ENCODE measurements at regions not wholly inside any gene's neighbourhood (a gene's known extent, or its start where the extent isn't known, plus 50 kb on each side); places are given as distances from the start of the nearest gene placed in this dataset.

DNA sequence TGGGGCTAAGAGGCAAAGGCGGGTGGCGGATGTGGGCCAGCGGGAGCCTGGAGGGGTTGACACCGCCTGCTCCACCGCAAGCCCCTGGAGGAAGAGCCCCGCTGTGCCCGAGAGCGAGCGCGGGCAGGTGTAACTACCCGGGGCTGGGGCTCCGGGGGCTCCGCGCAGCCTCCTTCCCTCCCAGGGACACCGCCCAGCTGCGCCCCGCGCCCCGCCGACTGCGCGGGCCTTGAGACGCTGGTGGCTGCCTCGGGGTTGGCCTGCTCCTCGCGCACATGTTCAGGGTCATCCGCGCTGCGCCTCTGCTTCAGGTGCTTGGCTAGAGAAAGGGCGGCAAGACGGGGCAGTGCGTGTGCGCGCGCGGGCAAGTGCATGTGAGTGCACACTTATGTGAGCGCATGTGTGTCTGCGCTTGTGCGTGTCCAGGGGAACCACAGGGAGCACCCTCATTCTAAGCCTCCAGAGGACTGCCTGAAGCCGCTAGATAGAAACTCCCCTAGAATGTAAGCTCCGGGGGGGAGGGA lies 197.5 kb upstream of the TMEM45B start:
- H3K36me3 ChIP-seq: no peaks in the 10 kb centered on the region
- no peak overlapping the region for H3K27ac ChIP-seq
- no peaks in the 10 kb centered on the region for H3K4me1 ChIP-seq
- DNase-seq: no peak
- no peaks in the 10 kb centered on the region for H3K9me3 ChIP-seq
- no peak overlapping the region for H3K4me3 ChIP-seq
- H3K27me3 ChIP-seq (replicated peaks in 1 of 7): peaks cover 0 to 28% (median 0%) of the 10 kb centered on the region in 7 donors
- WGBS, 5 donors: 31 to 50% (median 38%) methylated on average over 13 to 41 of the region's 41 CpGs
- intact Hi-C loops (cut with DNase I; ENCODE audit: low total_unique reads): no loop called here
- TF ChIP-seq POLR2A (IDR thresholded peaks at IDR 0.05) (no peak), POLR2AphosphoS5 (IDR thresholded peaks at IDR 0.05) (no peak)
- TF ChIP-seq, protein P1, sequence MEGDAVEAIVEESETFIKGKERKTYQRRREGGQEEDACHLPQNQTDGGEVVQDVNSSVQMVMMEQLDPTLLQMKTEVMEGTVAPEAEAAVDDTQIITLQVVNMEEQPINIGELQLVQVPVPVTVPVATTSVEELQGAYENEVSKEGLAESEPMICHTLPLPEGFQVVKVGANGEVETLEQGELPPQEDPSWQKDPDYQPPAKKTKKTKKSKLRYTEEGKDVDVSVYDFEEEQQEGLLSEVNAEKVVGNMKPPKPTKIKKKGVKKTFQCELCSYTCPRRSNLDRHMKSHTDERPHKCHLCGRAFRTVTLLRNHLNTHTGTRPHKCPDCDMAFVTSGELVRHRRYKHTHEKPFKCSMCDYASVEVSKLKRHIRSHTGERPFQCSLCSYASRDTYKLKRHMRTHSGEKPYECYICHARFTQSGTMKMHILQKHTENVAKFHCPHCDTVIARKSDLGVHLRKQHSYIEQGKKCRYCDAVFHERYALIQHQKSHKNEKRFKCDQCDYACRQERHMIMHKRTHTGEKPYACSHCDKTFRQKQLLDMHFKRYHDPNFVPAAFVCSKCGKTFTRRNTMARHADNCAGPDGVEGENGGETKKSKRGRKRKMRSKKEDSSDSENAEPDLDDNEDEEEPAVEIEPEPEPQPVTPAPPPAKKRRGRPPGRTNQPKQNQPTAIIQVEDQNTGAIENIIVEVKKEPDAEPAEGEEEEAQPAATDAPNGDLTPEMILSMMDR (IDR thresholded peaks at IDR 0.05 in 8 of 11, conservative IDR thresholded peaks at IDR 0.05 in 3 of 11): no peak

DNA sequence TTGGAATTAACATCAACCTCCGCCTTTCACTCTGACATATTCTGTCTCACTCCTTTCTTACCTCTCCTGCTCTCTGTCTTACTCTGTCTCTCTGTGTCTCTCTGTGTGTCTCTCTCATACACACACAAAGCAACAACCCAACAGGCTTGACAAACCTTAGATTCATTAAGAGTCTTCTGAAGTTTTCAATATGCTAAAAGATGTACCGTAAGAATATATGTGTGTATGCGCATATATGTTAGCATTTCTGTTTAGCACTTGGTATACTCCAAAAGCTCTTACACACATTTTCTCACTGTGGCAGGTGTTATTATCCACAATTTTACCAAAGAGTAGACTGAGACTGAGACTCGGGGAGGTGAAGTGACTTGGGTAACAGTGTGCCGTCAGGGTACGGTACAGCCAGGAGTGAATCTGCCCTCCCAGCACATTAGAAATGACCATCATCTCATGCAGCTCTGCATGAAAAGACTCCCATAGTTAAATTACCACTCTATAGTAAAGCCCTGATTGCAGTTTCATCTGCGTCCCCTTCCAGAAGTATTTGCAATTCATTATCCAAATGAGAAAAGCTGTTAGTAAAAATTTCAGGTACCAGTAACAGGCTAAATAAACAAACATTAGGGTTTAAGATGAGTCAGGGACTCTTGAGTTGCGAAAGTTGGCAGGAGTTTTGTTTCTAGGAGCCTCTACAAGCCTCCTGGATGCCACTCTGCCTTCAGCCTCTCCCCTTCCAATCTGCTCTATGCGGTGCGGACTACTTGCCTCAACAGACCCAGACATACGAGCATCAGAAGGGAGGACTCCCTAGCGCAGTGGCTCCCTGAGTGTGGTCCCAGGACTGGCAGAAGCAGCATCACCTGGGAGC lies 195.2 kb upstream of the TMEM45B start:
- H3K9me3 ChIP-seq: no peaks in the 10 kb centered on the region
- TF ChIP-seq POLR2A (IDR thresholded peaks at IDR 0.05): no peak
- TF ChIP-seq POLR2AphosphoS5 (IDR thresholded peaks at IDR 0.05): no peak
- TF ChIP-seq, protein P1 (IDR thresholded peaks at IDR 0.05 in 8 of 11, conservative IDR thresholded peaks at IDR 0.05 in 3 of 11): no peak
- H3K4me3 ChIP-seq: no peak overlapping the region
- H3K27me3 ChIP-seq (replicated peaks in 1 of 7): peaks cover 0 to 28% (median 0%) of the 10 kb centered on the region in 7 donors
- no peaks in the 10 kb centered on the region for H3K4me1 ChIP-seq
- DNase-seq: no peak
- intact Hi-C loops (cut with DNase I; ENCODE audit: low total_unique reads): no loop called here
- 83 to 93% (median 87%) methylated on average over 12 of the region's 12 CpGs for WGBS, 5 donors
- H3K36me3 ChIP-seq: no peaks in the 10 kb centered on the region
- no peak overlapping the region for H3K27ac ChIP-seq

GRCh38 chr11:129625930-129626329 lies 189.7 kb upstream of the TMEM45B start:
- Histone ChIP-seq H3K4me3 (no peak overlapping the region), H3K27ac (no peak overlapping the region), H3K27me3 (replicated peaks in 1 of 7) (no peaks in the 10 kb centered on the region), H3K36me3 (no peaks in the 10 kb centered on the region), H3K9me3 (peaks cover 0 to 8% (median 0%) of the 10 kb centered on the region in 8 donors), H3K4me1 (no peaks in the 10 kb centered on the region)
- no peak for DNase-seq
- intact Hi-C loops (cut with DNase I; ENCODE audit: low total_unique reads): no loop called here
- TF ChIP-seq, protein P1 (IDR thresholded peaks at IDR 0.05 in 8 of 11, conservative IDR thresholded peaks at IDR 0.05 in 3 of 11): no peak
- WGBS, 5 donors: 75 to 88% (median 79%) methylated on average over 6 of the region's 6 CpGs

DNA sequence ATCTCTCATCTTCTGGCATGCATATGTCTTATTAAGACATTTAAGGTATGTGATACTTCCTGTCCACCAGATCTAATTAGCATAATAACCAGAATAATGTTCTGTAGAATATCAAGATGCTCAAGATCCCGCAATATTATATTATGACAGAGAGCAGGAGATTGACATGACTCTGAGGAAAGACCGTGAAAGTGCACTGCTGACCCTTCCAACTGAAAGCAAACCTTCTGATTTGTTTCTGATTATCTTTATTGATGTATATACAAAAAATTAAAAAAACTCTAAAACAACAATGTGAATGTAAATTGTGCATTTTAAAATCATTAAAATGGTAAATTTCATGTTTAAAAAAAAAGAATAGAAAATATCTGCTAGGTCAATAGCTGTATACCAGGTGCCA lies 184.4 kb upstream of the TMEM45B start:
- WGBS, 5 donors: 80 to 92% (median 88%) methylated on average over 2 of the region's 2 CpGs
- intact Hi-C loops (cut with DNase I; ENCODE audit: low total_unique reads): no loop called here
- Histone ChIP-seq H3K4me1 (no peaks in the 10 kb centered on the region), H3K4me3 (no peak overlapping the region), H3K27me3 (replicated peaks in 1 of 7) (peaks cover 0 to 7% (median 0%) of the 10 kb centered on the region in 7 donors), H3K36me3 (no peaks in the 10 kb centered on the region), H3K9me3 (peaks cover 0 to 8% (median 0%) of the 10 kb centered on the region in 8 donors), H3K27ac (no peak overlapping the region)
- TF ChIP-seq POLR2A (IDR thresholded peaks at IDR 0.05) (no peak), POLR2AphosphoS5 (IDR thresholded peaks at IDR 0.05) (no peak)
- TF ChIP-seq, protein P1 (IDR thresholded peaks at IDR 0.05 in 8 of 11, conservative IDR thresholded peaks at IDR 0.05 in 3 of 11): no peak
- no peak for DNase-seq

All from spleen (tissue), 11 donors.